H9 (cell line): ENCODE measurements at regions not wholly inside any gene's neighbourhood (a gene's known extent, or its start where the extent isn't known, plus 50 kb on each side); places are given as distances from the start of the nearest gene placed in this dataset.

ENCODE experiments used
- DNase-seq: peaks from one replicate; pipeline ENCODE4 v3.0.0-alpha.2; 2017
- H2AFZ ChIP-seq: one replicate; pipeline ENCODE4 v1.6.1; 2013; ENCODE audit warnings: mild to moderate bottlenecking, low read length, control low read depth, moderate library complexity
- H2AK5ac ChIP-seq: 2 replicates; pipeline ENCODE4 v1.6.1; 2013; ENCODE audit warnings: low read length, control low read depth, mixed read lengths; ENCODE audit not compliant: insufficient read length
- H2BK120ac ChIP-seq: one replicate; pipeline ENCODE4 v1.6.1; 2013; ENCODE audit warnings: low read depth, mild to moderate bottlenecking, low read length, control low read depth, inconsistent platforms; ENCODE audit not compliant: poor library complexity, severe bottlenecking
- H2BK12ac ChIP-seq: 2 replicates; pipeline ENCODE4 v1.6.1; 2013; ENCODE audit warnings: low read length, control low read depth, mixed read lengths, low read depth; ENCODE audit not compliant: insufficient read length
- H2BK15ac ChIP-seq: 2 replicates; pipeline ENCODE4 v1.6.1; 2013; ENCODE audit warnings: low read depth, low read length, control low read depth
- H2BK20ac ChIP-seq: one replicate; pipeline ENCODE4 v1.6.1; 2013; ENCODE audit warnings: low read depth, mild to moderate bottlenecking, low read length, control low read depth, inconsistent platforms; ENCODE audit not compliant: poor library complexity, severe bottlenecking
- H2BK5ac ChIP-seq: 2 replicates; pipeline ENCODE4 v1.6.1; 2013; ENCODE audit warnings: low read length, control low read depth, mixed read lengths; ENCODE audit not compliant: insufficient read length
- H3K14ac ChIP-seq: 2 replicates; pipeline ENCODE4 v1.6.1; 2013; ENCODE audit warnings: low read length, control low read depth; ENCODE audit not compliant: insufficient read depth
- H3K18ac ChIP-seq: 2 replicates; pipeline ENCODE4 v1.6.1; 2013; ENCODE audit warnings: low read depth, mild to moderate bottlenecking, mixed read lengths, low read length, control low read depth; ENCODE audit not compliant: insufficient read length
- H3K23ac ChIP-seq: 2 replicates; pipeline ENCODE4 v1.6.1; 2013; ENCODE audit warnings: low read length, control low read depth, mixed read lengths, low read depth; ENCODE audit not compliant: insufficient read length
- H3K23me2 ChIP-seq: 2 replicates; pipeline ENCODE4 v1.6.1; 2013; ENCODE audit warnings: low read depth, mild to moderate bottlenecking, mixed read lengths, low read length, control low read depth; ENCODE audit not compliant: insufficient read length, poor library complexity, severe bottlenecking
- H3K27ac ChIP-seq: 2 replicates; pipeline ENCODE4 v1.5.1; 2013; ENCODE audit warnings: low read length, control low read depth, mixed read lengths, low read depth; ENCODE audit not compliant: insufficient read length
- H3K27me3 ChIP-seq: 2 replicates; pipeline ENCODE4 v1.6.1; 2013; ENCODE audit warnings: low read length, control low read depth, inconsistent platforms; ENCODE audit not compliant: insufficient read depth
- H3K4ac ChIP-seq: 2 replicates; pipeline ENCODE4 v1.6.1; 2013; ENCODE audit warnings: low read depth, mild to moderate bottlenecking, control low read depth, inconsistent platforms, low read length, moderate library complexity
- H3K4me1 ChIP-seq: 2 replicates; pipeline ENCODE4 v1.6.1; 2013; ENCODE audit warnings: low read length, control low read depth, inconsistent platforms; ENCODE audit not compliant: insufficient read depth
- H3K4me2 ChIP-seq: 2 replicates; pipeline ENCODE4 v1.6.1; 2013; ENCODE audit warnings: low read length, control low read depth, mixed read lengths; ENCODE audit not compliant: insufficient read length, insufficient read depth
- H3K56ac ChIP-seq: 2 replicates; pipeline ENCODE4 v1.6.1; 2013; ENCODE audit warnings: low read depth, mild to moderate bottlenecking, mixed read lengths, low read length, control low read depth; ENCODE audit not compliant: insufficient read length
- H3K79me1 ChIP-seq: 2 replicates; pipeline ENCODE4 v1.6.1; 2013; ENCODE audit warnings: low read depth, mild to moderate bottlenecking, moderate library complexity, low read length, control low read depth, inconsistent platforms; ENCODE audit not compliant: insufficient read depth, poor library complexity, severe bottlenecking
- H3K79me2 ChIP-seq: 2 replicates; pipeline ENCODE4 v1.6.1; 2013; ENCODE audit warnings: low read length, control low read depth, inconsistent platforms; ENCODE audit not compliant: insufficient read depth
- H3K9ac ChIP-seq: 2 replicates; pipeline ENCODE4 v1.6.1; 2013; ENCODE audit warnings: low read length, control low read depth, mixed read lengths; ENCODE audit not compliant: insufficient read length; ENCODE audit errors: extremely low read depth
- H3K9me3 ChIP-seq: one replicate; pipeline ENCODE4 v1.6.1; 2013; ENCODE audit warnings: low read depth, low read length, inconsistent platforms; ENCODE audit not compliant: control insufficient read depth
- H3T11ph ChIP-seq: one replicate; pipeline ENCODE4 v1.6.1; 2013; ENCODE audit warnings: mild to moderate bottlenecking, low read length, control low read depth, inconsistent platforms
- H4K20me1 ChIP-seq: one replicate; pipeline ENCODE4 v1.6.1; 2013; ENCODE audit not compliant: control insufficient read depth, insufficient read length, insufficient read depth
- H4K5ac ChIP-seq: 2 replicates; pipeline ENCODE4 v1.6.1; 2013; ENCODE audit warnings: low read depth, mild to moderate bottlenecking, mixed read lengths, low read length, control low read depth; ENCODE audit not compliant: insufficient read length
- H4K8ac ChIP-seq: replicated peaks from 2 replicates; pipeline ENCODE4 v1.6.1; 2013; ENCODE audit warnings: low read length, control low read depth, mixed read lengths, low read depth; ENCODE audit not compliant: insufficient read length
- H4K91ac ChIP-seq: 2 replicates; pipeline ENCODE4 v1.6.1; 2013; ENCODE audit warnings: low read depth, mild to moderate bottlenecking, moderate library complexity, mixed read lengths, low read length, control low read depth; ENCODE audit not compliant: insufficient read length
- H3K27ac Mint-ChIP-seq, 3 experiments: 2 replicates in 2 of 3; 3 replicates in 1 of 3; pipeline ENCODE4 v1.8.0; 2020 to 2021; ENCODE audit warnings: mixed read lengths in 3 of 3, mild to moderate bottlenecking in 1 of 3, moderate library complexity in 1 of 3
- H3K27me3 Mint-ChIP-seq: 2 replicates; pipeline ENCODE4 v1.8.0; 2021; ENCODE audit warnings: low read depth, mild to moderate bottlenecking, moderate library complexity, mixed read lengths
- H3K36me3 Mint-ChIP-seq, 3 experiments: 2 replicates in 2 of 3; 3 replicates in 1 of 3; pipeline ENCODE4 v1.8.0; 2020 to 2021; ENCODE audit warnings: low read depth in 3 of 3, mixed read lengths in 3 of 3; ENCODE audit not compliant: insufficient read depth in 1 of 3
- H3K4me1 Mint-ChIP-seq, 2 experiments: 2 replicates each; pipeline ENCODE4 v1.8.0; 2020; ENCODE audit warnings: mixed read lengths in 2 of 2
- H3K4me3 Mint-ChIP-seq, 2 experiments: 2 replicates in 1 of 2; 3 replicates in 1 of 2; pipeline ENCODE4 v1.8.0; 2020 to 2021; ENCODE audit warnings: mild to moderate bottlenecking in 2 of 2, mixed read lengths in 2 of 2, moderate library complexity in 1 of 2
- H3K9me3 Mint-ChIP-seq, 2 experiments: 2 replicates in 1 of 2; 3 replicates in 1 of 2; pipeline ENCODE4 v1.8.0; 2020; ENCODE audit warnings: mild to moderate bottlenecking in 2 of 2, mixed read lengths in 2 of 2, moderate library complexity in 1 of 2
- WGBS: extraction: QIAGEN DNeasy Blood & Tissue Kit; methylation state at CpG from one replicate; pipeline ENCODE4 v1.1.7; 2013; ENCODE audit warnings: missing lambda C conversion rate, low lambda C conversion rate, mixed read lengths; ENCODE audit not compliant: insufficient read length; ENCODE audit errors: extremely low coverage; 5-methylcytosine and 5-hydroxymethylcytosine counted together
- TF ChIP-seq, protein P1 (sequence below): fragments of 200-600 bp; sonication (generic); conservative IDR thresholded peaks from 3 replicates; pipeline ENCODE4 v1.8.0; 2021; ENCODE audit warnings: antibody characterized with exemption, mild to moderate bottlenecking

DNA sequence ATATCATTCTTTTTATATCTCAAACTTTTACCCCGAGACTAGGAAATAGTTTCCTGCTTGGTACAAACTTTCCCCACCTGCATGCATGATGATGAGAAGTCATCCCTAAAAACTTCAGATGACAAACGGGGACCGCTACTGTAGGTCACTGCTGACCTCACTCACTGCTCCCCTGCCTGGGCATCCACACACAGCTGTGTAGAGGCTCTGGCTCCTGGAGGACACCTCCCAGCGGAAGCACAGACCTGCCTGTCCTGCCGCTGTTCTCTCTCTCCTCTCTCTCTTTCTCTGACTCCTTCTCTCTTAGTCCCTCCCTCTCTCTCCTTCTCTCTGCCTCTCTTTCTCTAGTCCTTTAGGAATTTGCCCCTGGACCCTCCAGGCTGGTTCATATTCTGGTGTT is 202.9 kb upstream of the PITRM1 start:
- no peaks in the 10 kb centered on the region for H3K4me1 Mint-ChIP-seq
- no peak overlapping the region for H2AFZ ChIP-seq
- H2BK12ac ChIP-seq, result no peak overlapping the region
- no peaks in the 10 kb centered on the region for H3K27me3 ChIP-seq
- H3K4me3 Mint-ChIP-seq, result no peak overlapping the region
- no peaks in the 10 kb centered on the region for H3K4me1 ChIP-seq
- H3K4me2 ChIP-seq, result no peak overlapping the region
- H4K8ac ChIP-seq, result no peak overlapping the region
- DNase-seq, result no peak
- H3K9ac ChIP-seq, result no peak overlapping the region
- no peaks in the 10 kb centered on the region for H3K27me3 Mint-ChIP-seq
- no CpG with 5 or more reads among the region's 5 CpGs for WGBS
- no peak overlapping the region for H2BK20ac ChIP-seq
- H3T11ph ChIP-seq, result no peak overlapping the region
- H4K20me1 ChIP-seq, result no peaks in the 10 kb centered on the region
- no peak overlapping the region for H3K4ac ChIP-seq
- no peak overlapping the region for H2BK5ac ChIP-seq
- H4K91ac ChIP-seq, result no peak overlapping the region
- H3K27ac ChIP-seq, result no peak overlapping the region
- H4K5ac ChIP-seq, result no peak overlapping the region
- H2AK5ac ChIP-seq, result no peak overlapping the region
- TF ChIP-seq, protein P1, sequence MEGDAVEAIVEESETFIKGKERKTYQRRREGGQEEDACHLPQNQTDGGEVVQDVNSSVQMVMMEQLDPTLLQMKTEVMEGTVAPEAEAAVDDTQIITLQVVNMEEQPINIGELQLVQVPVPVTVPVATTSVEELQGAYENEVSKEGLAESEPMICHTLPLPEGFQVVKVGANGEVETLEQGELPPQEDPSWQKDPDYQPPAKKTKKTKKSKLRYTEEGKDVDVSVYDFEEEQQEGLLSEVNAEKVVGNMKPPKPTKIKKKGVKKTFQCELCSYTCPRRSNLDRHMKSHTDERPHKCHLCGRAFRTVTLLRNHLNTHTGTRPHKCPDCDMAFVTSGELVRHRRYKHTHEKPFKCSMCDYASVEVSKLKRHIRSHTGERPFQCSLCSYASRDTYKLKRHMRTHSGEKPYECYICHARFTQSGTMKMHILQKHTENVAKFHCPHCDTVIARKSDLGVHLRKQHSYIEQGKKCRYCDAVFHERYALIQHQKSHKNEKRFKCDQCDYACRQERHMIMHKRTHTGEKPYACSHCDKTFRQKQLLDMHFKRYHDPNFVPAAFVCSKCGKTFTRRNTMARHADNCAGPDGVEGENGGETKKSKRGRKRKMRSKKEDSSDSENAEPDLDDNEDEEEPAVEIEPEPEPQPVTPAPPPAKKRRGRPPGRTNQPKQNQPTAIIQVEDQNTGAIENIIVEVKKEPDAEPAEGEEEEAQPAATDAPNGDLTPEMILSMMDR, result no peak
- no peak overlapping the region for H3K14ac ChIP-seq
- H2BK120ac ChIP-seq, result no peak overlapping the region
- H3K56ac ChIP-seq, result no peak overlapping the region
- no peaks in the 10 kb centered on the region for H3K79me2 ChIP-seq
- H3K9me3 ChIP-seq, result no peaks in the 10 kb centered on the region
- H3K23ac ChIP-seq, result no peak overlapping the region
- peaks cover 6 to 7% of the 10 kb centered on the region in 2 experiments; a peak in 3 of 5 replicates for H3K9me3 Mint-ChIP-seq
- H3K79me1 ChIP-seq, result no peaks in the 10 kb centered on the region
- H3K23me2 ChIP-seq, result no peaks in the 10 kb centered on the region
- H2BK15ac ChIP-seq, result no peak overlapping the region
- no peak overlapping the region for H3K18ac ChIP-seq
- H3K27ac Mint-ChIP-seq, result no peak overlapping the region
- H3K36me3 Mint-ChIP-seq, result no peaks in the 10 kb centered on the region
